SU-DHL-6 (cell line): ENCODE measurements at regions not wholly inside any gene's neighbourhood (a gene's known extent, or its start where the extent isn't known, plus 50 kb on each side); places are given as distances from the start of the nearest gene placed in this dataset.

ENCODE experiments used
- EZH2phosphoT487 ChIP-seq: fragments of 200-600 bp; sonication (generic), shearing (Covaris generic); conservative IDR thresholded peaks from 2 replicates; pipeline ENCODE4 v1.6.1; 2018; ENCODE audit warnings: mild to moderate bottlenecking, antibody characterized with exemption, low read length, moderate library complexity, mixed read lengths
- TF ChIP-seq, protein P1 (sequence below): fragments of 200-600 bp; sonication (generic); IDR thresholded peaks from one replicate; pipeline ENCODE4 v1.5.1; 2017; ENCODE audit warnings: antibody characterized with exemption, mild to moderate bottlenecking, low read length, moderate library complexity; ENCODE audit not compliant: insufficient read depth, poor library complexity, severe bottlenecking

DNA sequence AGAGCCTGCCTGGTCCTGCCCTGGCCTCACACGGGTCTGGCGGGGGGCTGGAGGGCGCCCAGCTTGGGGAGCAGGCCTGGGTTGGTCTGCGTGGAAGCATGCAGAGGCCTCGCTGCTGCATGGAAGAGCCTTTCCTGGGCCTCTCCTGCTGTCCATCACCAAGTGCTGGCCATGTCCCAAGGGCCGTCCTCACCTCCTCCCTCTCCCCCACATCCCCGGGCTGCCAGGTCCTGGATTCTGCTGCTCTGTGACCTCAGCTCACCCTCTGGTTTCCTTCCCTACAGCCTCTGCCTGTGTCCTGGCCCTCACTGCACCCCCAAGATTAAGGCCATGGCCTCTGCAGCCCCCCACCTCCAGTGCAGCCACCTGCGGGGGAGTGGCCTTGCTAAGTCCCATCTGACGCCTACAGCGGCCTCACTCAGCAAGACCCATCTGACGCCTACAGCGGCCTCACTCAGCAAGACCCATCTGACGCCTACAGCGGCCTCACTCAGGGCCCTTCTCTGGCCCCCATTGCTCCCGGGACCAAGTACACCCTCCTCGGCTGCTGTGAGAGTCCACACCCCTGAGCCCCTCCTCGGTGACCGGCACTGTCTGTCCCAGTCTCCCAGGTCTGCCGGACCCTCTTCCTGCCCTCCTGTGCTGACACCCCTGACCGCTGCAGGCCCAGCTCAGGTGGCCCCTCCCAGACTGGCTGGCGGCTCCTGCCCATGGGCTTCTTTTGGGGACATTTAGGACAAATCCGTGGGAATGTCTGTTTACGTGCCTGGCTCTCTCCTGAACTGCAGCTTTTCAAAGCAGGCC lies 119.5 kb upstream of the B3GAT1 start:
- TF ChIP-seq, protein P1, sequence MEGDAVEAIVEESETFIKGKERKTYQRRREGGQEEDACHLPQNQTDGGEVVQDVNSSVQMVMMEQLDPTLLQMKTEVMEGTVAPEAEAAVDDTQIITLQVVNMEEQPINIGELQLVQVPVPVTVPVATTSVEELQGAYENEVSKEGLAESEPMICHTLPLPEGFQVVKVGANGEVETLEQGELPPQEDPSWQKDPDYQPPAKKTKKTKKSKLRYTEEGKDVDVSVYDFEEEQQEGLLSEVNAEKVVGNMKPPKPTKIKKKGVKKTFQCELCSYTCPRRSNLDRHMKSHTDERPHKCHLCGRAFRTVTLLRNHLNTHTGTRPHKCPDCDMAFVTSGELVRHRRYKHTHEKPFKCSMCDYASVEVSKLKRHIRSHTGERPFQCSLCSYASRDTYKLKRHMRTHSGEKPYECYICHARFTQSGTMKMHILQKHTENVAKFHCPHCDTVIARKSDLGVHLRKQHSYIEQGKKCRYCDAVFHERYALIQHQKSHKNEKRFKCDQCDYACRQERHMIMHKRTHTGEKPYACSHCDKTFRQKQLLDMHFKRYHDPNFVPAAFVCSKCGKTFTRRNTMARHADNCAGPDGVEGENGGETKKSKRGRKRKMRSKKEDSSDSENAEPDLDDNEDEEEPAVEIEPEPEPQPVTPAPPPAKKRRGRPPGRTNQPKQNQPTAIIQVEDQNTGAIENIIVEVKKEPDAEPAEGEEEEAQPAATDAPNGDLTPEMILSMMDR, result no peak
- TF ChIP-seq EZH2phosphoT487, result no peak
